ENCODE measurements at regions not wholly inside any gene's neighbourhood (a gene's known extent, or its start where the extent isn't known, plus 50 kb on each side); places are given as distances from the start of the nearest gene placed in this dataset.

DNA sequence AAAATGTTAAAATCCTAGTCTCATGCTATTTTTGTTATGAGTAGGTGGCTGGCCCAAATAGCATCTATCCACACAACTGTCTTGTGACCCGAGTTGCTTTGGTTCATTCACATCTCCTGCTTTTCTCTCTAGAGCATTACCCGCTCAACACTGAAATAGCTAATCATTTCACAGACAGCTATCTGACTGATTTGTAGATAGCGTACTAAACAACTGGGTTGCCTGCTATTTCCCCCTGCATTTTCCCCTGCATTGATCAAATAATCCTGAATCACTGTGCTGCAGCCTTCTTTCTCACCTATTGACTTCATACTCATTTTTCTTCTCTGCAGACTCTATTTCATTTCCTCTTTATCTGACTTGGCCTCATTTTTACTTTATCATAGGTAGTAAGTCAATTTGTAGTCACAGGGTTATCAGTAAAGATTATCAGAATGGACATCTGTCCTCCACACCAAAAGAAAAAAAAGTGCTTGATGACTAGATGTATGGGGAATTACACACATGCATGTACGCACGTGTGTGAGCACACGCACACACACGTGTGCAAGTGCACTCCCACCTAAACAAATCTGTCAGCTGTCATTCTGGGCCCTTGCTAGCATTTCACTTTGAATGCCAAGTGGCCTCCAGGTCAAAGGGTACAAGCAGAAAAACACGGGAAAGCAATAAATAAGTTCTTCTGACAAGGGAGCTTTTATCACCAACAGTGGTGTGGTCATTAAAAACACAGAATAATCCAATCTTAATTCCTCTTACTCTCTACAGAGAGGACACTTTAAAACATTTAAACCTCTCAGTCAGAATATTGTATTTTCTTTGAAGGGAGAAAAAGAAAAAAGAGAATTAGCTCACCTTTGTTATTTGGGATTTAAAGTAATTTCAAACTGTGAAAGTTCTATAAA, 501.6 kb downstream of the EFNA5 start:
- Histone ChIP-seq H3K27ac (ENCODE audit: extremely low read depth, low read depth, low read length) (no peak overlapping the region), H3K9me3 (ENCODE audit: control insufficient read depth, insufficient read depth, low read depth, low read length) (no peaks in the 10 kb centered on the region), H3K4me1 (ENCODE audit: control insufficient read depth, insufficient read depth, low read length) (no peaks in the 10 kb centered on the region), H3K4me3 (ENCODE audit: low read depth, low read length) (no peak overlapping the region), H3K36me3 (ENCODE audit: control insufficient read depth in 2 of 2, insufficient read depth in 1 of 2, low read length in 2 of 2) (no peaks in the 10 kb centered on the region)
- TF ChIP-seq ZNF175 (tag by site-specific recombination; IDR thresholded peaks at IDR 0.05): no peak
- TF ChIP-seq ZNF416 (tag by site-specific recombination; IDR thresholded peaks at IDR 0.05): no peak
- no peak for TF ChIP-seq REPIN1 (tag by site-specific recombination; IDR thresholded peaks at IDR 0.05; ENCODE audit: low read depth)
- no peak for TF ChIP-seq YY2 (tag by site-specific recombination; IDR thresholded peaks at IDR 0.05)
- TF ChIP-seq MYNN (tag by site-specific recombination; IDR thresholded peaks at IDR 0.05; ENCODE audit: borderline replicate concordance): no peak
- TF ChIP-seq, protein P1, sequence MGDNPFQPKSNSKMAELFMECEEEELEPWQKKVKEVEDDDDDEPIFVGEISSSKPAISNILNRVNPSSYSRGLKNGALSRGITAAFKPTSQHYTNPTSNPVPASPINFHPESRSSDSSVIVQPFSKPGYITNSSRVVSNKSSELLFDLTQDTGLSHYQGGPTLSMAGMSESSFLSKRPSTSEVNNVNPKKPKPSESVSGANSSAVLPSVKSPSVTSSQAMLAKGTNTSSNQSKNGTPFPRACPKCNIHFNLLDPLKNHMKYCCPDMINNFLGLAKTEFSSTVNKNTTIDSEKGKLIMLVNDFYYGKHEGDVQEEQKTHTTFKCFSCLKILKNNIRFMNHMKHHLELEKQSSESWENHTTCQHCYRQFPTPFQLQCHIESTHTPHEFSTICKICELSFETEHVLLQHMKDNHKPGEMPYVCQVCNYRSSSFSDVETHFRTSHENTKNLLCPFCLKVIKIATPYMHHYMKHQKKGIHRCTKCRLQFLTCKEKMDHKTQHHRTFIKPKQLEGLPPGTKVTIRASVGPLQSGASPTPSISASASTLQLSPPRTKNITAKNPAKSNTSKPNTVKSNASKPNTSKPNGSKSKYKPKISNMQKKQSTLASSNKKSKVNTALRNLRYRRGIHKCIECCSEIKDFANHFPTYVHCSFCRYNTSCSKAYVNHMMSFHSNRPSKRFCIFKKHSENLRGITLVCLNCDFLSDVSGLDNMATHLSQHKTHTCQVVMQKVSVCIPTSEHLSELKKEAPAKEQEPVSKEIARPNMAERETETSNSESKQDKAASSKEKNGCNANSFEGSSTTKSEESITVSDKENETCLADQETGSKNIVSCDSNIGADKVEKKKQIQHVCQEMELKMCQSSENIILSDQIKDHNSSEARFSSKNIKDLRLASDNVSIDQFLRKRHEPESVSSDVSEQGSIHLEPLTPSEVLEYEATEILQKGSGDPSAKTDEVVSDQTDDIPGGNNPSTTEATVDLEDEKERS (tag by site-specific recombination; IDR thresholded peaks at IDR 0.05): no peak
- ChIA-PET CTCF (interaction anchor here (0.8 kb wide), 1 partner anchor 1046 kb away, joined by 4 read pairs; no protein-coding TSS in a partner anchor), POLR2A (no interaction called here)

DNA sequence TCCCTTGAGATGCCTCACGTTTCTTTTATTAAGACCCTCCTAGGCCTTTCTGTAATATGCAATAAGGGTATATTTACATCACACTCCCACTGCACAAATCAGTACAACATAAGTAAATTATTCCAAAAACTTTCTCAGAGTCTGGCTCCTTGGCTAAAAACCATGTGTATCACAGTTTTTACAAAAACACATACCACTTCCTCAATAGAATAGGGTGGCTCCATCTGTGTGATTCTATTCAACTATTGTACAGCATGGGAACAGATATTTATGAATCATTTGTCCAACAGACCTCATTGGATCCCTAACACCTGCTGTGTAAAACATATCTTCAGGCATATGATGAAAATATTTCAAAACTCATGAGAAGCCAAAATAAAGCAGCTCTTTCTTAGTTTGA, 502.7 kb downstream of the EFNA5 start:
- Histone ChIP-seq H3K9me3 (ENCODE audit: control insufficient read depth, insufficient read depth, low read depth, low read length) (no peaks in the 10 kb centered on the region), H3K27ac (ENCODE audit: extremely low read depth, low read depth, low read length) (no peak overlapping the region), H3K4me3 (ENCODE audit: low read depth, low read length) (no peak overlapping the region), H3K4me1 (ENCODE audit: control insufficient read depth, insufficient read depth, low read length) (no peaks in the 10 kb centered on the region), H3K36me3 (ENCODE audit: control insufficient read depth in 2 of 2, insufficient read depth in 1 of 2, low read length in 2 of 2) (no peaks in the 10 kb centered on the region)
- TF ChIP-seq ZNF157 (tag by site-specific recombination; IDR thresholded peaks at IDR 0.05): no peak
- no peak for TF ChIP-seq ZNF654 (tag by site-specific recombination; IDR thresholded peaks at IDR 0.05; ENCODE audit: low read depth)
- POLR2A ChIA-PET: no interaction called here
- CTCF ChIA-PET: no interaction called here

DNA sequence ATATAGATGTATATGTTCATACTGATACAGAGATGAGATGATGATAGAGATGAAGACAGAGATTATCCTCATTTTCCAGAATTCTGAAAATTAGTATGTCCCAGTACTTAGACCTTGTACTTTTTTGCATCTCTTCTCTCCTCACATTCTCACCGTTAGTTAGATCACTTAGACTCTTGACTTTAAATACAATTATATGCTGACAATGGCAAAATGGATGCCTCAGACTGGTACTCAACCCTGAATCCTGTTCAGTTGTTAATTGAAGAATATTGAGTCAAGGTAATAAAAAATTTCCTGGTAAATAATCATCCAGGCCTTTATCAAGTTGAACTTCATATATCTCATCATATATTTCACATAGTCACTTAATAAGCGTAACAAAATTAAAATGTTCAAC, 505.4 kb downstream of the EFNA5 start:
- TF ChIP-seq ZNF140 (tag by site-specific recombination; IDR thresholded peaks at IDR 0.05) (no peak), ZNF664 (tag by site-specific recombination; IDR thresholded peaks at IDR 0.05) (no peak), ZNF654 (tag by site-specific recombination; IDR thresholded peaks at IDR 0.05; ENCODE audit: low read depth) (no peak), KLF16 (tag by site-specific recombination; IDR thresholded peaks at IDR 0.05) (no peak), ZNF449 (tag by site-specific recombination; IDR thresholded peaks at IDR 0.05) (no peak), ZNF404 (tag by site-specific recombination; IDR thresholded peaks at IDR 0.05) (no peak), ZNF223 (tag by site-specific recombination; IDR thresholded peaks at IDR 0.05) (no peak)
- no peaks in the 10 kb centered on the region for H3K4me1 ChIP-seq (ENCODE audit: control insufficient read depth, insufficient read depth, low read length)
- H3K9me3 ChIP-seq (ENCODE audit: control insufficient read depth, insufficient read depth, low read depth, low read length): no peaks in the 10 kb centered on the region
- H3K27ac ChIP-seq (ENCODE audit: extremely low read depth, low read depth, low read length): no peak overlapping the region
- POLR2A ChIA-PET: no interaction called here
- CTCF ChIA-PET: no interaction called here
- no peak overlapping the region for H3K4me3 ChIP-seq (ENCODE audit: low read depth, low read length)
- no peaks in the 10 kb centered on the region for H3K36me3 ChIP-seq (ENCODE audit: control insufficient read depth in 2 of 2, insufficient read depth in 1 of 2, low read length in 2 of 2)

Data from HEK293 (cell line).